GM23338 (cell line): ENCODE measurements at regions not wholly inside any gene's neighbourhood (a gene's known extent, or its start where the extent isn't known, plus 50 kb on each side); places are given as distances from the start of the nearest gene placed in this dataset.

ENCODE experiments used
- ATAC-seq: fragments of 200-7000 bp; cut with Tn5 transposase; 3 replicates; pipeline ENCODE4 v1.9.1; 2020
- DNase-seq: peaks from one replicate; pipeline ENCODE4 v3.0.0-alpha.2; 2015; ENCODE audit warnings: low spot score
- H2AFZ ChIP-seq: fragments of 200-600 bp; sonication (generic); 2 replicates; pipeline ENCODE4 v1.8.0; 2016; ENCODE audit warnings: antibody characterized with exemption, mild to moderate bottlenecking, moderate library complexity
- H3F3A ChIP-seq: fragments of 200-600 bp; sonication (generic); replicated peaks from 2 replicates; pipeline ENCODE4 v1.8.0; 2017; ENCODE audit warnings: antibody characterized with exemption, mixed run types, low read depth
- H3K27ac ChIP-seq: fragments of 200-600 bp; sonication (generic); 2 replicates; pipeline ENCODE4 v1.6.1; 2016; ENCODE audit warnings: low read depth
- H3K27me3 ChIP-seq: fragments of 200-600 bp; sonication (generic); 2 replicates; pipeline ENCODE4 v1.8.0; 2016; ENCODE audit warnings: mild to moderate bottlenecking, mixed run types, moderate library complexity; ENCODE audit not compliant: insufficient read depth
- H3K36me3 ChIP-seq: fragments of 200-600 bp; sonication (generic); 2 replicates; pipeline ENCODE4 v1.8.0; 2016; ENCODE audit warnings: mild to moderate bottlenecking; ENCODE audit not compliant: insufficient read depth
- H3K4me1 ChIP-seq: fragments of 200-600 bp; sonication (generic); 2 replicates; pipeline ENCODE4 v1.8.0; 2016; ENCODE audit warnings: mild to moderate bottlenecking, moderate library complexity; ENCODE audit not compliant: insufficient read depth
- H3K4me2 ChIP-seq: fragments of 200-600 bp; sonication (generic); 2 replicates; pipeline ENCODE4 v1.7.1; 2017; ENCODE audit warnings: mixed run types
- H3K4me3 ChIP-seq: fragments of 200-600 bp; sonication (generic); 2 replicates; pipeline ENCODE4 v1.6.1; 2016; ENCODE audit warnings: mixed run types
- H3K79me2 ChIP-seq: fragments of 200-600 bp; sonication (generic); replicated peaks from 2 replicates; pipeline ENCODE4 v1.8.0; 2017; ENCODE audit warnings: mild to moderate bottlenecking; ENCODE audit not compliant: insufficient read depth
- H3K9me2 ChIP-seq: fragments of 200-600 bp; sonication (generic); 2 replicates; pipeline ENCODE4 v1.8.0; 2017; ENCODE audit not compliant: insufficient read depth
- H4K20me1 ChIP-seq: fragments of 200-600 bp; sonication (generic); replicated peaks from 2 replicates; pipeline ENCODE4 v1.8.0; 2017; ENCODE audit warnings: mild to moderate bottlenecking; ENCODE audit not compliant: insufficient read depth
- H3K27ac Mint-ChIP-seq: 2 replicates; pipeline ENCODE4 v1.8.0; 2020; ENCODE audit warnings: inconsistent platforms, mild to moderate bottlenecking, moderate library complexity, mixed read lengths
- H3K27me3 Mint-ChIP-seq: 3 replicates; pipeline ENCODE4 v1.8.0; 2022; ENCODE audit warnings: low read depth, mild to moderate bottlenecking, moderate library complexity, mixed read lengths, inconsistent platforms; ENCODE audit not compliant: insufficient read depth, poor library complexity
- H3K36me3 Mint-ChIP-seq: 3 replicates; pipeline ENCODE4 v1.8.0; 2021; ENCODE audit warnings: low read depth, mild to moderate bottlenecking, inconsistent platforms, moderate library complexity, mixed read lengths
- H3K4me1 Mint-ChIP-seq: 3 replicates; pipeline ENCODE4 v1.8.0; 2020; ENCODE audit warnings: mild to moderate bottlenecking, inconsistent platforms, mixed read lengths
- H3K4me3 Mint-ChIP-seq: 3 replicates; pipeline ENCODE4 v1.8.0; 2021; ENCODE audit warnings: moderate library complexity, mild to moderate bottlenecking, inconsistent platforms, mixed read lengths
- H3K9me3 Mint-ChIP-seq: 3 replicates; pipeline ENCODE4 v1.8.0; 2020; ENCODE audit warnings: moderate library complexity, mild to moderate bottlenecking, inconsistent platforms, mixed read lengths
- CREB1 ChIP-seq: fragments of 250-450 bp; sonication (Bioruptor Pico); IDR thresholded peaks from 2 replicates; pipeline ENCODE4 v1.5.0; 2020; ENCODE audit warnings: low read depth, mild to moderate bottlenecking, moderate library complexity
- CTCF ChIP-seq, 2 experiments: fragments of 200-600 bp in 1 of 2; sonication (generic) in 1 of 2; conservative IDR thresholded peaks; 2 replicates each; pipeline versions ENCODE4 v1.5.1 to v1.6.1; 2016 to 2017; ENCODE audit warnings: antibody characterized with exemption in 2 of 2, low read depth in 2 of 2, mild to moderate bottlenecking in 2 of 2, moderate library complexity in 1 of 2
- ETS1 ChIP-seq: IDR thresholded peaks from 2 replicates; pipeline ENCODE4 v1.6.1; 2016; ENCODE audit warnings: antibody characterized with exemption
- EZH2 ChIP-seq: fragments of 200-600 bp; sonication (generic); IDR thresholded peaks from one replicate; pipeline ENCODE4 v1.8.0; 2017; ENCODE audit warnings: antibody characterized with exemption, mild to moderate bottlenecking, low read depth; ENCODE audit not compliant: unreplicated experiment
- EZH2phosphoT487 ChIP-seq: fragments of 200-600 bp; sonication (generic); IDR thresholded peaks from one replicate; pipeline ENCODE4 v1.8.1; 2018; ENCODE audit warnings: antibody characterized with exemption; ENCODE audit not compliant: unreplicated experiment
- JUNB ChIP-seq: IDR thresholded peaks from one replicate; pipeline ENCODE4 v1.6.1; 2016; ENCODE audit warnings: antibody characterized with exemption; ENCODE audit not compliant: unreplicated experiment
- NANOG ChIP-seq: IDR thresholded peaks from 2 replicates; pipeline ENCODE4 v1.6.1; 2016; ENCODE audit warnings: antibody characterized with exemption, borderline replicate concordance
- POLR2AphosphoS5 ChIP-seq: IDR thresholded peaks from 2 replicates; pipeline ENCODE4 v1.6.1; 2016; ENCODE audit warnings: antibody characterized with exemption, low read depth
- REST ChIP-seq: IDR thresholded peaks from one replicate; pipeline ENCODE4 v1.6.1; 2018; ENCODE audit warnings: antibody characterized with exemption; ENCODE audit not compliant: unreplicated experiment
- ZNF114 ChIP-seq: fragments of 250-450 bp; sonication (Bioruptor Pico); IDR thresholded peaks from 2 replicates; pipeline ENCODE4 v1.5.0; 2020; ENCODE audit warnings: mild to moderate bottlenecking, moderate library complexity
- ZNF331 ChIP-seq: fragments of 250-450 bp; sonication (Bioruptor Pico); IDR thresholded peaks from 2 replicates; pipeline ENCODE4 v1.5.0; 2020; ENCODE audit warnings: low read depth, mild to moderate bottlenecking, moderate library complexity
- ZNF462 ChIP-seq: fragments of 250-450 bp; sonication (Bioruptor Pico); IDR thresholded peaks from 2 replicates; pipeline ENCODE4 v1.5.0; 2020; ENCODE audit warnings: mild to moderate bottlenecking, moderate library complexity

GRCh38 chr3:27905625-27906024 is 183.5 kb upstream of the EOMES start:
- H3K27me3 ChIP-seq, result no peaks in the 10 kb centered on the region
- no peak overlapping the region for H3K4me3 Mint-ChIP-seq
- DNase-seq (no peak), ATAC-seq (peak; percentile 80)
- H3K27me3 Mint-ChIP-seq, result peaks cover 3% of the 10 kb centered on the region
- peaks cover 15% of the 10 kb centered on the region; the same call in 2 of the 3 replicates for H3K4me1 Mint-ChIP-seq
- no peaks in the 10 kb centered on the region for H3K36me3 Mint-ChIP-seq
- H3K27ac ChIP-seq, result no peak overlapping the region
- no peak overlapping the region for H3K4me3 ChIP-seq
- H2AFZ ChIP-seq, result no peak overlapping the region
- H3K79me2 ChIP-seq, result no peaks in the 10 kb centered on the region
- H4K20me1 ChIP-seq, result no peaks in the 10 kb centered on the region
- no peak overlapping the region for H3K4me2 ChIP-seq
- no peaks in the 10 kb centered on the region for H3K9me2 ChIP-seq
- H3K36me3 ChIP-seq, result no peaks in the 10 kb centered on the region
- H3F3A ChIP-seq, result no peaks in the 10 kb centered on the region
- no peak for TF ChIP-seq CTCF (conservative IDR thresholded peaks at IDR 0.05; ENCODE audit: low read depth in 2 of 2)
- TF ChIP-seq EZH2, result no peak
- TF ChIP-seq ZNF331 (CRISPR knock-in tag), result no peak
- TF ChIP-seq CREB1 (CRISPR knock-in tag), result no peak
- TF ChIP-seq ZNF114 (CRISPR knock-in tag), result no peak
- no peak for TF ChIP-seq EZH2phosphoT487
- TF ChIP-seq ETS1, result no peak
- no peak for TF ChIP-seq JUNB
- TF ChIP-seq REST, result no peak
- TF ChIP-seq NANOG, result no peak
- no peak for TF ChIP-seq ZNF462 (CRISPR knock-in tag)
- no peak for TF ChIP-seq POLR2AphosphoS5
- H3K27ac Mint-ChIP-seq, result no peak overlapping the region
- no peaks in the 10 kb centered on the region for H3K9me3 Mint-ChIP-seq
- H3K4me1 ChIP-seq, result peaks cover 4% of the 10 kb centered on the region; the same call in 1 of the 2 replicates
